Renal cortical epithelial cell (primary cell): ENCODE measurements at regions not wholly inside any gene's neighbourhood (a gene's known extent, or its start where the extent isn't known, plus 50 kb on each side); places are given as distances from the start of the nearest gene placed in this dataset.

Source experiments
- DNase-seq: peaks from one replicate; pipeline ENCODE4 v3.0.0-alpha.2; 2011; ENCODE audit warnings: low read depth

GRCh38 chr2:12254280-12254860 is 462.4 kb upstream of the TRIB2 start:
- DNase-seq, result no peak

GRCh38 chr2:12256206-12256605 is 460.5 kb upstream of the TRIB2 start:
- DNase-seq, result no peak

GRCh38 chr2:12257476-12257875 is 459.3 kb upstream of the TRIB2 start:
- no peak for DNase-seq

- DNase-seq, result no peak
These were observed 457.2 kb upstream of the TRIB2 start for GRCh38 chr2:12259493-12259892.

- no peak for DNase-seq
These were observed 454.6 kb upstream of the TRIB2 start for GRCh38 chr2:12261986-12262680.

- no peak for DNase-seq
These were observed 453.9 kb upstream of the TRIB2 start for GRCh38 chr2:12262681-12263436.

GRCh38 chr2:12263730-12264129 is 453.0 kb upstream of the TRIB2 start:
- no peak for DNase-seq

- DNase-seq, result no peak
These were observed 452.6 kb upstream of the TRIB2 start for GRCh38 chr2:12264146-12264545.

- peak; percentile 11 for DNase-seq
These were observed 451.1 kb upstream of the TRIB2 start for GRCh38 chr2:12265646-12266045.

GRCh38 chr2:12267042-12267441 is 449.7 kb upstream of the TRIB2 start:
- no peak for DNase-seq

- DNase-seq, result no peak
These were observed 447.4 kb upstream of the TRIB2 start for GRCh38 chr2:12269041-12269972.

GRCh38 chr2:12270876-12271588 is 445.7 kb upstream of the TRIB2 start:
- no peak for DNase-seq

- no peak for DNase-seq
These were observed 445.1 kb upstream of the TRIB2 start for GRCh38 chr2:12271589-12271984.

GRCh38 chr2:12273111-12273510 is 443.6 kb upstream of the TRIB2 start:
- DNase-seq, result no peak

GRCh38 chr2:12274591-12274990 is 442.1 kb upstream of the TRIB2 start:
- no peak for DNase-seq

GRCh38 chr2:12277241-12278034 is 439.3 kb upstream of the TRIB2 start:
- peak; percentile 32 for DNase-seq

GRCh38 chr2:12278217-12278750 is 438.5 kb upstream of the TRIB2 start:
- DNase-seq, result peak; percentile 83

GRCh38 chr2:12282780-12283695 is 433.7 kb upstream of the TRIB2 start:
- DNase-seq, result no peak

GRCh38 chr2:12284037-12284436 is 432.7 kb upstream of the TRIB2 start:
- DNase-seq, result no peak
